Nephron progenitor cell (in vitro differentiated cells): ENCODE measurements at regions not wholly inside any gene's neighbourhood (a gene's known extent, or its start where the extent isn't known, plus 50 kb on each side); places are given as distances from the start of the nearest gene placed in this dataset.

Source experiments
- DNase-seq: peaks from one replicate; pipeline ENCODE4 v3.0.0; 2021
- H3K27ac Mint-ChIP-seq: 2 replicates; pipeline ENCODE4 v1.8.0; 2021; ENCODE audit warnings: mild to moderate bottlenecking, moderate library complexity, mixed read lengths
- H3K27me3 Mint-ChIP-seq: 2 replicates; pipeline ENCODE4 v1.8.0; 2021; ENCODE audit warnings: mild to moderate bottlenecking, low read depth, mixed read lengths; ENCODE audit not compliant: poor library complexity
- H3K36me3 Mint-ChIP-seq: 2 replicates; pipeline ENCODE4 v1.8.0; 2021; ENCODE audit warnings: low read depth, mixed read lengths
- H3K4me1 Mint-ChIP-seq: 2 replicates; pipeline ENCODE4 v1.8.0; 2021; ENCODE audit warnings: mixed read lengths
- H3K4me3 Mint-ChIP-seq: 2 replicates; pipeline ENCODE4 v1.8.0; 2021; ENCODE audit warnings: mild to moderate bottlenecking, moderate library complexity, mixed read lengths
- H3K9me3 Mint-ChIP-seq: 2 replicates; pipeline ENCODE4 v1.8.0; 2021; ENCODE audit warnings: mild to moderate bottlenecking, moderate library complexity, mixed read lengths
- TF ChIP-seq, protein P1 (sequence below): fragments of 200-600 bp; sonication (generic); IDR thresholded peaks from 2 replicates; pipeline ENCODE4 v1.5.0; 2021; ENCODE audit warnings: antibody characterized with exemption

DNA sequence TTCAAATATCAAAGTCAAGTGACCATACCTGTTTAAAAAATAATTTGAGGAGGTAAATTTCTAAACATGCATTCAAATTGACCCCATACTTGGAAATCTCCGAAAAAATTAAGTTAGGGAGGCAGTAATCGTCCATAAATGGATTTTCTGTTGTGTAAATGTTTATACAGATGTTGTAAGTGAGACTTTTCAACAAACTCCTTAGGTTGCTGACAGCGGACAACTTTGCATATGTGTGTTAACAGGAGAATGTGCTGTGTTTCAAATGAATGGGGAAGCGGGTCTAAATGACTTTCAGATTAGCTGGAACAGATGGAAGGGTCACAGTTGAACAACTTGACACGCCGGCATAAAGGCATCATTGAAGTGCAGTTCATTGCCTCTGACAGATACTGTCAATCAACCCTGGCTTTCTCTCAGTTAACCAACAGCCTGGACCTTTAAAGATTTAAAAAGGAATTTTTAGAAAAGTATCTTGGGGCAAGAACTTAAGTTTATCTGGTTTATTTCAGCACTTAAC lies 98.2 kb upstream of the DBX1 start:
- Mint-ChIP-seq H3K9me3 (no peaks in the 10 kb centered on the region), H3K27me3 (peaks cover 30% of the 10 kb centered on the region), H3K4me1 (peaks cover 7% of the 10 kb centered on the region), H3K27ac (no peak overlapping the region), H3K4me3 (no peak overlapping the region), H3K36me3 (no peaks in the 10 kb centered on the region)
- TF ChIP-seq, protein P1, sequence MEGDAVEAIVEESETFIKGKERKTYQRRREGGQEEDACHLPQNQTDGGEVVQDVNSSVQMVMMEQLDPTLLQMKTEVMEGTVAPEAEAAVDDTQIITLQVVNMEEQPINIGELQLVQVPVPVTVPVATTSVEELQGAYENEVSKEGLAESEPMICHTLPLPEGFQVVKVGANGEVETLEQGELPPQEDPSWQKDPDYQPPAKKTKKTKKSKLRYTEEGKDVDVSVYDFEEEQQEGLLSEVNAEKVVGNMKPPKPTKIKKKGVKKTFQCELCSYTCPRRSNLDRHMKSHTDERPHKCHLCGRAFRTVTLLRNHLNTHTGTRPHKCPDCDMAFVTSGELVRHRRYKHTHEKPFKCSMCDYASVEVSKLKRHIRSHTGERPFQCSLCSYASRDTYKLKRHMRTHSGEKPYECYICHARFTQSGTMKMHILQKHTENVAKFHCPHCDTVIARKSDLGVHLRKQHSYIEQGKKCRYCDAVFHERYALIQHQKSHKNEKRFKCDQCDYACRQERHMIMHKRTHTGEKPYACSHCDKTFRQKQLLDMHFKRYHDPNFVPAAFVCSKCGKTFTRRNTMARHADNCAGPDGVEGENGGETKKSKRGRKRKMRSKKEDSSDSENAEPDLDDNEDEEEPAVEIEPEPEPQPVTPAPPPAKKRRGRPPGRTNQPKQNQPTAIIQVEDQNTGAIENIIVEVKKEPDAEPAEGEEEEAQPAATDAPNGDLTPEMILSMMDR = no peak
- no peak for DNase-seq

DNA sequence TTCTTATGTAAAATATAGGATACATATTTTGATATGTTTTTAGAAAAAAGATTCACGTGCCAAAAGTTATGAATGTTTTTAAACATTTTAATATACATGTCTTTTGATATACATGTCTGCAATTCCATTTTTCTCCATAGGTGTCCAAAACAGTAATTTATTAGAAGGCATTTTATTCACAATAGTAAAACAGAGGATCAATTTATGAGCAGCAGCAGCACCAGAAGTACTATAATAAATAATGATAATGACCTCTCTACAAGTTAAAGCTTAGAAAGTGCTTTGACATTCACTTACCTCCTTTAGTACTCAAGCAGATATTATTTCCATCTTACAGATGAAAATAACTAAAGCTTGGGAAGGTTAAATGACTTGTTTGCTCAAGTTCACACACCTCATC lies 96.7 kb upstream of the DBX1 start:
- TF ChIP-seq, protein P1 = no peak
- no peak for DNase-seq
- Mint-ChIP-seq H3K27me3 (peaks cover 35% of the 10 kb centered on the region), H3K9me3 (no peaks in the 10 kb centered on the region), H3K4me3 (no peak overlapping the region), H3K36me3 (no peaks in the 10 kb centered on the region), H3K4me1 (peaks cover 7% of the 10 kb centered on the region), H3K27ac (no peak overlapping the region)

DNA sequence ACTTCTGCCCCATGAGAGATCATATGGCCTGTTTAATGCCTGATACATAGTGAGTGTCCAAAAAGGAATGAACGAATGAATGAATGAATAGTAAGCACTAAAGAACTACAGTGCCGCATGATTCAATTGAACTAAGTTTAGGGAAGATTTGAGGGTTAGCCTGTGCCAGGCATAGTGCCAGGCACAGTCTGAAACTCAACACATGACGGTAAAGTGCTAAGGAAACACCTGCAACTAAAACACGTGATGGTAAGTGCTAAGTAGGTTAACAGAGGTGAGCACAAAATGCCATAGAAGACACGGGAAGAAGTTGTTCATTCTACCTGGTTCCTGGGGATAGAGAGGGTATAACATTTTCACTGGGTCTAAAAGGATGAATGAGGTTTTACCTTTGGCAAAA lies 93.5 kb upstream of the DBX1 start:
- H3K9me3 Mint-ChIP-seq = no peaks in the 10 kb centered on the region
- H3K27me3 Mint-ChIP-seq = peaks cover 29% of the 10 kb centered on the region
- H3K27ac Mint-ChIP-seq = no peak overlapping the region

DNA sequence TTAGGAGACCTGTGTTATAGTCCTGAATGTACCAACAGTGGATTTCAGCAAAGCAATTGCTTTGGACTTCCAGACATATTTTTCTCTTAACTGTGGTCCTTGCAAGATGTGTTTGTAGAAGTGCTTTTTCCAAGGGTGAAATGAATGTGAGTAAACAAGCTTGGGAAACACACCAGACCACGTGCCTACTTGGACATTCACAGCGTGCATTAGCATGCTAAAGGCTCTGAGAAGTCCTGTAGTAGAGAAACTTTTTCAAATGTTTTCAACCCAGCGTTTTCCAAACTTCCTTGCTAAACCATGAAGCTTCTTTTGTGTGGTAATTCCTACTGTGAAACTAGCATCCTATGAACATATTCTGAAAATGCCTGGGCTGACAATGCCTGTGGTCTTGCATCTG lies 91.2 kb upstream of the DBX1 start:
- Mint-ChIP-seq H3K4me1 (peaks cover 25% of the 10 kb centered on the region), H3K4me3 (no peak overlapping the region), H3K27ac (no peak overlapping the region), H3K36me3 (no peaks in the 10 kb centered on the region), H3K9me3 (no peaks in the 10 kb centered on the region), H3K27me3 (peaks cover 40% of the 10 kb centered on the region)
- DNase-seq = no peak
- TF ChIP-seq, protein P1 = no peak

More for the DNA sequence above, 93.5 kb upstream of the DBX1 start:
- TF ChIP-seq, protein P1 = no peak
- H3K36me3 Mint-ChIP-seq = no peaks in the 10 kb centered on the region
- DNase-seq = no peak
- peaks cover 13% of the 10 kb centered on the region for H3K4me1 Mint-ChIP-seq
- H3K4me3 Mint-ChIP-seq = no peak overlapping the region

DNA sequence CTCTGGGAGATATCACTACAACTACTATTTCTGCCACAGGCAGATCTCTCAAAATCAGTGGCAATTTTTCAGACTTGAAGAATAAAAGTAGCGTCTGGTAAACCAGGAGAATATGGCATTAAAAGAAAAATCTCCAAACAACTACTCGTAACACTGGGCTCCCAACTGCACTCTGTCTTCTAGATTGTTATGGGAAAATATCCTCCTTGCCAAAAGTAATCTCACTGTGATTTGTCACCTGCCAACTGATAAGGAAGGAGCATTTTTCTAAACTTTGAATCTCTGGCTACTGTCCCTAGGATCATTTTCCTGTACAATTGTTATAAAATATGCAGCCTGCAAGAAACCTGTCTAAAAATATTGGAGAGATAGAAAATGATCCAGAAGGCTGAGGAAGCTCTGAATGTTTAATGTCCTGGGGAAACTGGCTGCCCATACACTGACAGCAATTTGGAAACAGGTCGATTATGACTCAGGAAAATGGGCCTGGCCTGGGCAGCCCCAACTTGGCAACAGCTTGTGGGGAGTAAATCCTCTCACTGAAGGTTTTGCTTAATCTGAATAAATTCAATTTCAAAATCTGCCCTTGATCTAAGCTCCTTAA lies 90.5 kb upstream of the DBX1 start:
- Mint-ChIP-seq H3K27ac (no peak overlapping the region), H3K9me3 (no peaks in the 10 kb centered on the region), H3K4me1 (peaks cover 33% of the 10 kb centered on the region), H3K4me3 (no peak overlapping the region), H3K36me3 (no peaks in the 10 kb centered on the region), H3K27me3 (peaks cover 41% of the 10 kb centered on the region)
- TF ChIP-seq, protein P1 = no peak
- no peak for DNase-seq

DNA sequence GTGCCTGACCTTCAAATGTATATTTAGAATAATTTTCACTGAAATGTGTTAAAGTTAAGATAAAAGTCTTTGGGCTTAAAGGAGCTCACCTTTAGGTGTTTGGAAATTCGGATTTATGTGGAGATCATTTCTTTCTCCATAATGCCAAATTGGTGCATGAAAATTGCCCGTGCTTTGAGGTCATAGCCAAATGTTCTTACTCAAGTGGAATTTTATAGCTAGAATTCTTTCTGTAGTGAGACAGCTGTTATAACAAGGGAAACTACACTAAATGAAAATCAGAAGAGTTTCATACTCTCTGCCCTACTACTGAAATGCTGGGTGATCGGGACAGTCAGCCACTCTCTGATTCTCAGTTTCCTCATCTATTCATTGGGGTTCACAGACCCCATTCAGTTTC lies 89.5 kb upstream of the DBX1 start:
- Mint-ChIP-seq H3K27ac (no peak overlapping the region), H3K9me3 (no peaks in the 10 kb centered on the region), H3K4me1 (peaks cover 34% of the 10 kb centered on the region), H3K4me3 (no peak overlapping the region), H3K36me3 (no peaks in the 10 kb centered on the region), H3K27me3 (peaks cover 35% of the 10 kb centered on the region)
- TF ChIP-seq, protein P1 = no peak
- DNase-seq = no peak
